ENCODE measurements at regions not wholly inside any gene's neighbourhood (a gene's known extent, or its start where the extent isn't known, plus 50 kb on each side); places are given as distances from the start of the nearest gene placed in this dataset.

DNA sequence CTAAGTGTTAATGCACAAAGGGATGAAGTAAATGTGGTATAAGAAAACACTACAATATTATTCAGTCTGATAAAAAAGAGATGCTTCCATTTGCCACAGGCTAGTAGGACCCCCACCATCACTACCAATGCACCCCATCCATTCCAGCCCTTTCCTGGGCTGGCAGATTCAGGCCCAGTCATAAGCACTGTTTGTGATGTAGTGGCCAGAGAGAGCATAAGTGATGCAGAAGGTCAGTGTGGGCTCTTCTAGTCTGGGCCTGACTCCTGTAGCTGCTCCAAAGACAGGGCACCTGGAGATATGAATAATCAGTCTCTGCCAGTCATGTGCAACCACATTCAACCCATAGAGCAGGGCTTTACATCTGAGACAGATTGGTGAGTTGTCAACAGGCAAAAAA lies 1294.7 kb downstream of the TMEM121 start:
- no peak for TF ChIP-seq POLR2A (IDR thresholded peaks at IDR 0.05; ENCODE audit: low read depth, low read length)
- TF ChIP-seq POLR2AphosphoS5 (IDR thresholded peaks at IDR 0.05; ENCODE audit: low read depth, low read length) = no peak
- no peak for TF ChIP-seq POU2F2 (IDR thresholded peaks at IDR 0.05; ENCODE audit: low read depth, low read length)
